ENCODE measurements at regions not wholly inside any gene's neighbourhood (a gene's known extent, or its start where the extent isn't known, plus 50 kb on each side); places are given as distances from the start of the nearest gene placed in this dataset.

- no peak for DNase-seq
- H3K79me2 ChIP-seq (ENCODE audit: insufficient read depth) = no peaks in the 10 kb centered on the region
- H4K20me1 ChIP-seq (ENCODE audit: insufficient read depth) = no peaks in the 10 kb centered on the region
- CTCF ChIA-PET = no interaction called here
- H3K4me1 ChIP-seq (ENCODE audit: control insufficient read depth in 1 of 2, insufficient read depth in 2 of 2, low read depth in 1 of 2, low read length in 1 of 2) = no peaks in the 10 kb centered on the region; a peak in 1 of 4 replicates
- H3K4me3 ChIP-seq (ENCODE audit: low read depth in 2 of 2, low read length in 1 of 2) = no peak overlapping the region
- no peaks in the 10 kb centered on the region for H3K36me3 ChIP-seq (replicated peaks in 1 of 2; ENCODE audit: control insufficient read depth in 1 of 2, insufficient read depth in 2 of 2, low read length in 1 of 2)
- no peaks in the 10 kb centered on the region for H3K27me3 ChIP-seq (ENCODE audit: insufficient read depth)
- H3F3A ChIP-seq (replicated peaks; ENCODE audit: insufficient read depth) = no peaks in the 10 kb centered on the region
- H3K9me2 ChIP-seq = no peaks in the 10 kb centered on the region
- H3K9ac ChIP-seq = no peak overlapping the region
- H3K9me3 ChIP-seq = no peaks in the 10 kb centered on the region
- TF ChIP-seq RFX5 (IDR thresholded peaks at IDR 0.05; ENCODE audit: low read length) (no peak), REST (IDR thresholded peaks at IDR 0.05; ENCODE audit: low read depth, low read length) (no peak), RXRA (IDR thresholded peaks at IDR 0.05; ENCODE audit: borderline replicate concordance, low read depth) (no peak), FOXM1 (IDR thresholded peaks at IDR 0.05; ENCODE audit: low read depth) (no peak), TEAD4 (IDR thresholded peaks at IDR 0.05; ENCODE audit: borderline replicate concordance, insufficient read depth) (no peak), ELF1 (IDR thresholded peaks at IDR 0.05) (no peak), PBX3 (IDR thresholded peaks at IDR 0.05) (no peak), JUND (IDR thresholded peaks at IDR 0.05) (no peak), POLR2AphosphoS5 (IDR thresholded peaks at IDR 0.05; ENCODE audit: low read depth, low read length) (no peak), TAF1 (IDR thresholded peaks at IDR 0.05; ENCODE audit: borderline replicate concordance, low read depth, low read length) (no peak), EP300 (IDR thresholded peaks at IDR 0.05; ENCODE audit: borderline replicate concordance in 1 of 2, low read depth in 1 of 2, low read length in 1 of 2) (no peak), GATA2 (CRISPR knock-in tag; IDR thresholded peaks at IDR 0.05) (no peak), NFIC (IDR thresholded peaks at IDR 0.05; ENCODE audit: borderline replicate concordance) (no peak), YY1 (IDR thresholded peaks at IDR 0.05; ENCODE audit: low read depth) (no peak)
- H3K27ac ChIP-seq (ENCODE audit: low read depth in 2 of 2, low read length in 1 of 2) = no peak overlapping the region
- H2AFZ ChIP-seq (ENCODE audit: low read depth) = no peak overlapping the region
- no peak overlapping the region for H3K4me2 ChIP-seq
- POLR2A ChIA-PET = no interaction called here
These were observed 140.6 kb upstream of the NR4A3 start for GRCh38 chr9:99681113-99681512.

- no peak overlapping the region for H3K9ac ChIP-seq
- H3K27ac ChIP-seq (ENCODE audit: low read depth in 2 of 2, low read length in 1 of 2) = no peak overlapping the region
- no peaks in the 10 kb centered on the region; a peak in 1 of 4 replicates for H3K4me1 ChIP-seq (ENCODE audit: control insufficient read depth in 1 of 2, insufficient read depth in 2 of 2, low read depth in 1 of 2, low read length in 1 of 2)
- H3K4me2 ChIP-seq = no peak overlapping the region
- no peaks in the 10 kb centered on the region for H4K20me1 ChIP-seq (ENCODE audit: insufficient read depth)
- CTCF ChIA-PET = no interaction called here
- no peaks in the 10 kb centered on the region for H3K36me3 ChIP-seq (replicated peaks in 1 of 2; ENCODE audit: control insufficient read depth in 1 of 2, insufficient read depth in 2 of 2, low read length in 1 of 2)
- WGBS (ENCODE audit: low lambda C conversion rate) = 45% methylated on average over 1 of the region's 1 CpG
- no peaks in the 10 kb centered on the region for H3K27me3 ChIP-seq (ENCODE audit: insufficient read depth)
- no peaks in the 10 kb centered on the region for H3K9me3 ChIP-seq
- no peak overlapping the region for H2AFZ ChIP-seq (ENCODE audit: low read depth)
- no peak for DNase-seq
- H3F3A ChIP-seq (replicated peaks; ENCODE audit: insufficient read depth) = no peaks in the 10 kb centered on the region
- POLR2A ChIA-PET = no interaction called here
- no peaks in the 10 kb centered on the region for H3K9me2 ChIP-seq
- no peak overlapping the region for H3K4me3 ChIP-seq (ENCODE audit: low read depth in 2 of 2, low read length in 1 of 2)
- no peak for TF ChIP-seq CHD2 (IDR thresholded peaks at IDR 0.05; ENCODE audit: low read length, partially characterized antibody)
- no peak for TF ChIP-seq GATA2 (CRISPR knock-in tag; IDR thresholded peaks at IDR 0.05)
- H3K79me2 ChIP-seq (ENCODE audit: insufficient read depth) = no peaks in the 10 kb centered on the region
These were observed 139.3 kb upstream of the NR4A3 start for GRCh38 chr9:99682378-99682777.
